Kidney (tissue), 13 donors: ENCODE measurements at regions not wholly inside any gene's neighbourhood (a gene's known extent, or its start where the extent isn't known, plus 50 kb on each side); places are given as distances from the start of the nearest gene placed in this dataset.

Source experiments
- DNase-seq, 5 donors: peaks; one replicate each; pipeline ENCODE4 v3.0.0-alpha.2; 2013 to 2020
- FAIRE-seq: peaks from 2 replicates; lab custom pipeline; 2012; peaks lifted over from hg19 to GRCh38; lab: Jason Lieb, UNC
- H3K27ac ChIP-seq, 2 donors: one replicate each; pipeline ENCODE4 v1.7.0; 2013; ENCODE audit warnings: low read depth in 2 of 2, low read length in 2 of 2, inconsistent platforms in 1 of 2
- H3K27me3 ChIP-seq: one replicate; pipeline ENCODE4 v1.7.1; 2013; ENCODE audit warnings: low read length, inconsistent platforms; ENCODE audit not compliant: control insufficient read depth, insufficient read depth
- H3K36me3 ChIP-seq, 3 donors: one replicate each; pipeline versions ENCODE4 v1.7.0 to v1.7.1; 2013; ENCODE audit warnings: low read length in 3 of 3, control low read depth in 1 of 3, inconsistent platforms in 1 of 3; ENCODE audit not compliant: insufficient read depth in 3 of 3, control insufficient read depth in 2 of 3
- H3K4me1 ChIP-seq, 3 donors: one replicate each; pipeline versions ENCODE4 v1.7.0 to v1.7.1; 2013; ENCODE audit warnings: low read length in 3 of 3, inconsistent platforms in 1 of 3, low read depth in 1 of 3; ENCODE audit not compliant: control insufficient read depth in 2 of 3, insufficient read depth in 2 of 3
- H3K4me3 ChIP-seq, 3 donors: one replicate each; pipeline versions ENCODE4 v1.7.0 to v1.8.1; 2013; ENCODE audit warnings: low read length in 3 of 3, control low read depth in 1 of 3, inconsistent platforms in 1 of 3
- H3K9ac ChIP-seq, 3 donors: one replicate each; pipeline versions ENCODE4 v1.7.0 to v1.7.1; 2013; ENCODE audit warnings: low read length in 3 of 3, control low read depth in 1 of 3, inconsistent platforms in 1 of 3
- H3K9me3 ChIP-seq, 3 donors: one replicate each; pipeline versions ENCODE4 v1.7.0 to v1.7.1; 2013; ENCODE audit warnings: low read length in 3 of 3, control low read depth in 1 of 3, inconsistent platforms in 1 of 3; ENCODE audit not compliant: control insufficient read depth in 2 of 3, insufficient read depth in 1 of 3
- CTCF ChIP-seq: IDR thresholded peaks from 3 replicates; pipeline ENCODE4 v1.5.1; 2012; ENCODE audit warnings: mild to moderate bottlenecking, moderate library complexity, borderline replicate concordance; ENCODE audit not compliant: insufficient read depth; ENCODE audit errors: extremely low read depth
- intact Hi-C: fragments of 100-400 bp; cut with DNase I; formaldehyde crosslinking; loops from one replicate; pipeline ENCODE4 v1.11.1; 2022
- donor health status: control.
- donor health status: control.
- donor health status: control.
- donor health status: control.
- donor health status: control.
- donor health status: DM: yes; HTN: yes; CAD: no.
- donor health status: Normal renal cell carcinoma (clear cell type).

GRCh38 chr12:82609234-82609914, 77.3 kb upstream of the TMTC2 start:
- Histone ChIP-seq H3K9me3 (no peaks in the 10 kb centered on the region), H3K27me3 (no peaks in the 10 kb centered on the region), H3K27ac (no peak overlapping the region), H3K36me3 (no peaks in the 10 kb centered on the region), H3K4me1 (no peaks in the 10 kb centered on the region), H3K4me3 (no peak overlapping the region), H3K9ac (no peak overlapping the region)
- DNase-seq (no peak), FAIRE-seq (no peak)
- intact Hi-C loops: no loop called here
- TF ChIP-seq CTCF: no peak

GRCh38 chr12:82619644-82620043, 67.1 kb upstream of the TMTC2 start:
- no peaks in the 10 kb centered on the region for H3K9me3 ChIP-seq
- DNase-seq: no peak
- no peak overlapping the region for H3K9ac ChIP-seq
- H3K27ac ChIP-seq: no peak overlapping the region
- no peaks in the 10 kb centered on the region for H3K36me3 ChIP-seq
- H3K4me1 ChIP-seq: no peaks in the 10 kb centered on the region
- no peak for FAIRE-seq
- H3K27me3 ChIP-seq: no peaks in the 10 kb centered on the region
- intact Hi-C loops: no loop called here
- TF ChIP-seq CTCF: no peak
- H3K4me3 ChIP-seq: no peak overlapping the region

- FAIRE-seq (no peak), DNase-seq (no peak)
- Histone ChIP-seq H3K9ac (no peak overlapping the region), H3K27ac (no peak overlapping the region), H3K4me1 (no peaks in the 10 kb centered on the region), H3K9me3 (no peaks in the 10 kb centered on the region), H3K36me3 (no peaks in the 10 kb centered on the region), H3K4me3 (no peak overlapping the region), H3K27me3 (no peaks in the 10 kb centered on the region)
- TF ChIP-seq CTCF: no peak
- intact Hi-C loops: no loop called here
Observed at GRCh38 chr12:82620917-82621316, 65.8 kb upstream of the TMTC2 start.

GRCh38 chr12:82625523-82625922, 61.2 kb upstream of the TMTC2 start:
- H3K9me3 ChIP-seq: no peaks in the 10 kb centered on the region
- no peak for TF ChIP-seq CTCF
- no peak overlapping the region for H3K9ac ChIP-seq
- no peaks in the 10 kb centered on the region for H3K4me1 ChIP-seq
- no peaks in the 10 kb centered on the region for H3K36me3 ChIP-seq
- H3K27me3 ChIP-seq: no peaks in the 10 kb centered on the region
- no peak overlapping the region for H3K4me3 ChIP-seq
- no peak for FAIRE-seq
- intact Hi-C loops: no loop called here
- H3K27ac ChIP-seq: no peak overlapping the region
- no peak for DNase-seq
